DOHH2 (cell line): ENCODE measurements at regions not wholly inside any gene's neighbourhood (a gene's known extent, or its start where the extent isn't known, plus 50 kb on each side); places are given as distances from the start of the nearest gene placed in this dataset.

Experiments used
- H3F3A ChIP-seq: fragments of 200-600 bp; sonication (generic), shearing (Covaris generic); 2 replicates; pipeline ENCODE4 v1.6.0; 2016; ENCODE audit warnings: antibody characterized with exemption, mild to moderate bottlenecking; ENCODE audit not compliant: control insufficient read depth, insufficient read depth
- H3K27ac ChIP-seq: fragments of 200-600 bp; sonication (generic); 2 replicates; pipeline ENCODE4 v1.5.1; 2014; ENCODE audit warnings: low read depth, mild to moderate bottlenecking, low read length, moderate library complexity
- H3K27me3 ChIP-seq: fragments of 200-600 bp; sonication (generic); 2 replicates; pipeline ENCODE4 v1.6.1; 2014; ENCODE audit warnings: mild to moderate bottlenecking, low read length, mixed read lengths; ENCODE audit not compliant: control insufficient read depth
- H3K36me3 ChIP-seq: fragments of 200-600 bp; sonication (generic); 2 replicates; pipeline ENCODE4 v1.6.1; 2014; ENCODE audit warnings: mild to moderate bottlenecking, low read length, moderate library complexity, mixed read lengths; ENCODE audit not compliant: control insufficient read depth
- H3K4me1 ChIP-seq: fragments of 200-600 bp; sonication (generic); 2 replicates; pipeline ENCODE4 v1.6.1; 2014; ENCODE audit warnings: mild to moderate bottlenecking, low read length, mixed read lengths; ENCODE audit not compliant: control insufficient read depth
- H3K4me2 ChIP-seq: fragments of 200-600 bp; sonication (generic); 2 replicates; pipeline ENCODE4 v1.6.0; 2014; ENCODE audit warnings: mild to moderate bottlenecking, low read length, moderate library complexity
- H3K4me3 ChIP-seq: fragments of 200-600 bp; sonication (generic); 2 replicates; pipeline ENCODE4 v1.5.1; 2014; ENCODE audit warnings: mild to moderate bottlenecking, low read length, mixed read lengths
- H3K79me2 ChIP-seq: fragments of 200-600 bp; sonication (generic); 2 replicates; pipeline ENCODE4 v1.6.1; 2014; ENCODE audit warnings: mild to moderate bottlenecking, low read length, mixed read lengths; ENCODE audit not compliant: control insufficient read depth
- H3K9me2 ChIP-seq: fragments of 200-600 bp; sonication (generic); replicated peaks from 2 replicates; pipeline ENCODE4 v1.6.1; 2014; ENCODE audit warnings: mild to moderate bottlenecking, low read length, mixed read lengths; ENCODE audit not compliant: control insufficient read depth
- H3K9me3 ChIP-seq: fragments of 200-600 bp; sonication (generic); 2 replicates; pipeline ENCODE4 v1.6.1; 2014; ENCODE audit warnings: antibody characterized with exemption, low read length, mixed read lengths; ENCODE audit not compliant: control insufficient read depth, insufficient read depth
- H4K20me1 ChIP-seq: fragments of 200-600 bp; sonication (generic); 2 replicates; pipeline ENCODE4 v1.6.0; 2014; ENCODE audit warnings: low read depth, mild to moderate bottlenecking, antibody characterized with exemption, low read length, moderate library complexity; ENCODE audit not compliant: control insufficient read depth, insufficient read depth
- EZH2phosphoT487 ChIP-seq: fragments of 200-600 bp; sonication (generic); IDR thresholded peaks from 2 replicates; pipeline ENCODE4 v1.6.1; 2017; ENCODE audit warnings: borderline replicate concordance, mild to moderate bottlenecking, antibody characterized with exemption, low read length, moderate library complexity, mixed read lengths
- TF ChIP-seq, protein P1 (sequence below): fragments of 200-600 bp; sonication (generic); IDR thresholded peaks from one replicate; pipeline ENCODE4 v1.5.1; 2014; ENCODE audit warnings: antibody characterized with exemption, mild to moderate bottlenecking, low read depth, low read length; ENCODE audit not compliant: poor library complexity, severe bottlenecking

DNA sequence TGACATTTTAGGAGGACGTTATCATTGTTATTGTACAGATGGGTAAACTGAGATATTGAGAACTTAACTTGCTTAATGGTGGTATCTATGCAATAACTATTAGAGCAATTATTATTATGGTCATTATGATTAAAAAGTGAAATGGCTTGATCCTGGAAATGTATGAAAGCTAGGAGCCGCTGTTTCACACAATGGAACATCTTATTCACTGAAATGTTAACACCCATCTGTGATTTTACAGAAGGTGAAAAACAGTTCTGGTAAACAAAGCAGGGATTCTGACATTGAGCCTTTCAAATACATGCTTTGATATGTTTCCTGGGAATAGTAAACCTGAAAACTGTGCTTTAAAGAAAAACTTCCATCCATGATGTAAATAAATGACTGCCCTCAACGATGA is 261.4 kb downstream of the BTG1 start:
- Histone ChIP-seq H3K9me3 (no peaks in the 10 kb centered on the region), H3K4me3 (no peak overlapping the region), H3K27me3 (no peaks in the 10 kb centered on the region), H3K4me1 (no peaks in the 10 kb centered on the region), H3K36me3 (no peaks in the 10 kb centered on the region), H4K20me1 (no peaks in the 10 kb centered on the region), H3K4me2 (no peak overlapping the region), H3K79me2 (no peaks in the 10 kb centered on the region), H3K9me2 (no peaks in the 10 kb centered on the region), H3K27ac (no peak overlapping the region), H3F3A (no peaks in the 10 kb centered on the region)
- TF ChIP-seq, protein P1, sequence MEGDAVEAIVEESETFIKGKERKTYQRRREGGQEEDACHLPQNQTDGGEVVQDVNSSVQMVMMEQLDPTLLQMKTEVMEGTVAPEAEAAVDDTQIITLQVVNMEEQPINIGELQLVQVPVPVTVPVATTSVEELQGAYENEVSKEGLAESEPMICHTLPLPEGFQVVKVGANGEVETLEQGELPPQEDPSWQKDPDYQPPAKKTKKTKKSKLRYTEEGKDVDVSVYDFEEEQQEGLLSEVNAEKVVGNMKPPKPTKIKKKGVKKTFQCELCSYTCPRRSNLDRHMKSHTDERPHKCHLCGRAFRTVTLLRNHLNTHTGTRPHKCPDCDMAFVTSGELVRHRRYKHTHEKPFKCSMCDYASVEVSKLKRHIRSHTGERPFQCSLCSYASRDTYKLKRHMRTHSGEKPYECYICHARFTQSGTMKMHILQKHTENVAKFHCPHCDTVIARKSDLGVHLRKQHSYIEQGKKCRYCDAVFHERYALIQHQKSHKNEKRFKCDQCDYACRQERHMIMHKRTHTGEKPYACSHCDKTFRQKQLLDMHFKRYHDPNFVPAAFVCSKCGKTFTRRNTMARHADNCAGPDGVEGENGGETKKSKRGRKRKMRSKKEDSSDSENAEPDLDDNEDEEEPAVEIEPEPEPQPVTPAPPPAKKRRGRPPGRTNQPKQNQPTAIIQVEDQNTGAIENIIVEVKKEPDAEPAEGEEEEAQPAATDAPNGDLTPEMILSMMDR, result no peak
- TF ChIP-seq EZH2phosphoT487, result no peak

DNA sequence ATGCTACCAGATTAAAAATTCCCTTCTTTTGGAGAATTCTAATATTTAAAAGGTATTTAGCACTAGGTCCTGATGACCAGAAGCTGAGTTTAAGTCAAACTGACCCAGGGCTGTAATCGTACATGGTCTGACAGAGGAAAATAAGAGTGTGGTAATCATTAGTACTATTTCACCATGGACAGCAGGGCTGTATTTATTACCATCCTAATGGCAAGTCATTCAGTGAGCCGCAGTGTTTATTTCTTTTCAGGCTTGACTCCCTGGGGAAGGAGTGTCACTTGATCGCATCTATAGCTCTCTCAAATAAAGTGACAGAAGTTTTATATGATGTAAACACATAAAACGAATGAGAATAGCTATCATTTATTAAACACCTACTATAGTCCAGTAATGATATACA is 261.8 kb downstream of the BTG1 start:
- TF ChIP-seq EZH2phosphoT487, result no peak
- TF ChIP-seq, protein P1, result no peak
- no peak overlapping the region for H3K4me3 ChIP-seq
- H3K36me3 ChIP-seq, result no peaks in the 10 kb centered on the region
- no peaks in the 10 kb centered on the region for H4K20me1 ChIP-seq
- no peaks in the 10 kb centered on the region for H3K79me2 ChIP-seq
- no peak overlapping the region for H3K27ac ChIP-seq
- H3K27me3 ChIP-seq, result no peaks in the 10 kb centered on the region
- H3K9me3 ChIP-seq, result no peaks in the 10 kb centered on the region
- no peaks in the 10 kb centered on the region for H3F3A ChIP-seq
- no peak overlapping the region for H3K4me2 ChIP-seq
- H3K4me1 ChIP-seq, result no peaks in the 10 kb centered on the region
- no peaks in the 10 kb centered on the region for H3K9me2 ChIP-seq

DNA sequence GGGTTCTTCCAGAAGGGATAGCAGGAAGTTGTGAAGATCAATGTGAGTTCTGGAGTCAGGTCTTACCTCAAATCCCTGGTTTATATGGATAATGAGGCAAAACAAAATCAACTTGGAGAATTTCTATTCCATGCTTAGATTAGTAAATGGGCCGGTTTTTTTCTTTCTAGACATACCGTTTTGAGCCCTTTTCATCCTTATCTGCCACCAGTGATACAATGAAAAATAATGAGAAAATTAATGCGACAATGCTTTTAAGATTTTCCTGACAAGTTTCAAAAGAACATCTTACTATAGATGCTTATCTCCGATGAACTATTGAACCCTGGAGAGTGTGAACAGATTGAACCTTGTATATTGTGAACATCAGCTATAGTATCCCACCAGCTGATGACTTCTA is 262.7 kb downstream of the BTG1 start:
- Histone ChIP-seq H3K4me2 (no peak overlapping the region), H3K79me2 (no peaks in the 10 kb centered on the region), H3K36me3 (no peaks in the 10 kb centered on the region), H3K4me3 (no peak overlapping the region), H3K9me2 (no peaks in the 10 kb centered on the region), H4K20me1 (no peaks in the 10 kb centered on the region), H3K27ac (no peak overlapping the region), H3K27me3 (no peaks in the 10 kb centered on the region), H3K9me3 (no peaks in the 10 kb centered on the region), H3K4me1 (no peaks in the 10 kb centered on the region), H3F3A (no peaks in the 10 kb centered on the region)
- TF ChIP-seq, protein P1, result no peak
- no peak for TF ChIP-seq EZH2phosphoT487

DNA sequence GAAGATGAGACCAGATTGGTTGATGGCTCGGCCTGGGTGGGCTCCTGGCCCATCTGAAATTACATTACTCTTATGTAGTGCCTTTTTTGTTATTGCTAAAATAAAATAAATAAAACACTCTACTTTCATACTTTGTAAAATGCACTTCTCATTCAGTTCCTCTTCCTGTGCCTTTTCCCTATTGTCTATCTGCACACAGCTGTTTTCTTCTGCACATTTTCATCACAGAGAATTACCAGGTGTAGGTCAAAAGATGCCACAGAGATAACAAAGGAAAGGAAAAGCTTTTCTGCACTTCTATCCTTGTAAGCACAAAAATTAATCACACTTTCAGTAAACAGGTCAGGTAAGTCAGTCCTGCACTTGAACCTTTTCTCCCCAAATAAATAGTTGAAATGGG is 265.1 kb downstream of the BTG1 start:
- H3K27ac ChIP-seq, result no peak overlapping the region
- no peaks in the 10 kb centered on the region for H3K9me2 ChIP-seq

More for the DNA sequence above, 265.1 kb downstream of the BTG1 start:
- Histone ChIP-seq H3K4me3 (no peak overlapping the region), H3K27me3 (no peaks in the 10 kb centered on the region), H3K36me3 (no peaks in the 10 kb centered on the region), H3K4me1 (no peaks in the 10 kb centered on the region), H3K9me3 (no peaks in the 10 kb centered on the region), H4K20me1 (no peaks in the 10 kb centered on the region), H3K4me2 (no peak overlapping the region), H3F3A (no peaks in the 10 kb centered on the region), H3K79me2 (no peaks in the 10 kb centered on the region)
- no peak for TF ChIP-seq EZH2phosphoT487
- TF ChIP-seq, protein P1, result no peak
